Peyer's patch (tissue), 4 donors: ENCODE measurements at regions not wholly inside any gene's neighbourhood (a gene's known extent, or its start where the extent isn't known, plus 50 kb on each side); places are given as distances from the start of the nearest gene placed in this dataset.

Experiments used
- POLR2A ChIP-seq, 2 donors: fragments of 450-650 bp; IDR thresholded peaks; one replicate each; pipeline ENCODE4 v1.5.1; 2017; ENCODE audit warnings: antibody characterized with exemption in 2 of 2, mild to moderate bottlenecking in 2 of 2, moderate library complexity in 2 of 2
- TF ChIP-seq, protein P1 (sequence below), 6 experiments: fragments of 450-650 bp in 4 of 6; fragments of 200-600 bp in 2 of 6; sonication (generic) in 1 of 6; IDR thresholded peaks; one replicate each; pipeline ENCODE4 v1.5.1; 2017 to 2019; ENCODE audit warnings: antibody characterized with exemption in 6 of 6, mild to moderate bottlenecking in 3 of 6, moderate library complexity in 1 of 6

- TF ChIP-seq, protein P1, sequence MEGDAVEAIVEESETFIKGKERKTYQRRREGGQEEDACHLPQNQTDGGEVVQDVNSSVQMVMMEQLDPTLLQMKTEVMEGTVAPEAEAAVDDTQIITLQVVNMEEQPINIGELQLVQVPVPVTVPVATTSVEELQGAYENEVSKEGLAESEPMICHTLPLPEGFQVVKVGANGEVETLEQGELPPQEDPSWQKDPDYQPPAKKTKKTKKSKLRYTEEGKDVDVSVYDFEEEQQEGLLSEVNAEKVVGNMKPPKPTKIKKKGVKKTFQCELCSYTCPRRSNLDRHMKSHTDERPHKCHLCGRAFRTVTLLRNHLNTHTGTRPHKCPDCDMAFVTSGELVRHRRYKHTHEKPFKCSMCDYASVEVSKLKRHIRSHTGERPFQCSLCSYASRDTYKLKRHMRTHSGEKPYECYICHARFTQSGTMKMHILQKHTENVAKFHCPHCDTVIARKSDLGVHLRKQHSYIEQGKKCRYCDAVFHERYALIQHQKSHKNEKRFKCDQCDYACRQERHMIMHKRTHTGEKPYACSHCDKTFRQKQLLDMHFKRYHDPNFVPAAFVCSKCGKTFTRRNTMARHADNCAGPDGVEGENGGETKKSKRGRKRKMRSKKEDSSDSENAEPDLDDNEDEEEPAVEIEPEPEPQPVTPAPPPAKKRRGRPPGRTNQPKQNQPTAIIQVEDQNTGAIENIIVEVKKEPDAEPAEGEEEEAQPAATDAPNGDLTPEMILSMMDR (IDR thresholded peaks at IDR 0.05) = no peak
- TF ChIP-seq POLR2A (IDR thresholded peaks at IDR 0.05) = no peak
These were observed 68.1 kb upstream of the DUSP21 start for GRCh38 chrX:44775726-44776125.
